GM23338 (cell line): ENCODE measurements at regions not wholly inside any gene's neighbourhood (a gene's known extent, or its start where the extent isn't known, plus 50 kb on each side); places are given as distances from the start of the nearest gene placed in this dataset.

Source experiments
- ATAC-seq: fragments of 200-7000 bp; cut with Tn5 transposase; 3 replicates; pipeline ENCODE4 v1.9.1; 2020
- DNase-seq: peaks from one replicate; pipeline ENCODE4 v3.0.0-alpha.2; 2015; ENCODE audit warnings: low spot score
- H2AFZ ChIP-seq: fragments of 200-600 bp; sonication (generic); 2 replicates; pipeline ENCODE4 v1.8.0; 2016; ENCODE audit warnings: antibody characterized with exemption, mild to moderate bottlenecking, moderate library complexity
- H3F3A ChIP-seq: fragments of 200-600 bp; sonication (generic); replicated peaks from 2 replicates; pipeline ENCODE4 v1.8.0; 2017; ENCODE audit warnings: antibody characterized with exemption, mixed run types, low read depth
- H3K27ac ChIP-seq: fragments of 200-600 bp; sonication (generic); 2 replicates; pipeline ENCODE4 v1.6.1; 2016; ENCODE audit warnings: low read depth
- H3K27me3 ChIP-seq: fragments of 200-600 bp; sonication (generic); 2 replicates; pipeline ENCODE4 v1.8.0; 2016; ENCODE audit warnings: mild to moderate bottlenecking, mixed run types, moderate library complexity; ENCODE audit not compliant: insufficient read depth
- H3K36me3 ChIP-seq: fragments of 200-600 bp; sonication (generic); 2 replicates; pipeline ENCODE4 v1.8.0; 2016; ENCODE audit warnings: mild to moderate bottlenecking; ENCODE audit not compliant: insufficient read depth
- H3K4me1 ChIP-seq: fragments of 200-600 bp; sonication (generic); 2 replicates; pipeline ENCODE4 v1.8.0; 2016; ENCODE audit warnings: mild to moderate bottlenecking, moderate library complexity; ENCODE audit not compliant: insufficient read depth
- H3K4me2 ChIP-seq: fragments of 200-600 bp; sonication (generic); 2 replicates; pipeline ENCODE4 v1.7.1; 2017; ENCODE audit warnings: mixed run types
- H3K4me3 ChIP-seq: fragments of 200-600 bp; sonication (generic); 2 replicates; pipeline ENCODE4 v1.6.1; 2016; ENCODE audit warnings: mixed run types
- H3K79me2 ChIP-seq: fragments of 200-600 bp; sonication (generic); replicated peaks from 2 replicates; pipeline ENCODE4 v1.8.0; 2017; ENCODE audit warnings: mild to moderate bottlenecking; ENCODE audit not compliant: insufficient read depth
- H3K9me2 ChIP-seq: fragments of 200-600 bp; sonication (generic); 2 replicates; pipeline ENCODE4 v1.8.0; 2017; ENCODE audit not compliant: insufficient read depth
- H4K20me1 ChIP-seq: fragments of 200-600 bp; sonication (generic); replicated peaks from 2 replicates; pipeline ENCODE4 v1.8.0; 2017; ENCODE audit warnings: mild to moderate bottlenecking; ENCODE audit not compliant: insufficient read depth
- H3K27ac Mint-ChIP-seq: 2 replicates; pipeline ENCODE4 v1.8.0; 2020; ENCODE audit warnings: inconsistent platforms, mild to moderate bottlenecking, moderate library complexity, mixed read lengths
- H3K27me3 Mint-ChIP-seq: 3 replicates; pipeline ENCODE4 v1.8.0; 2022; ENCODE audit warnings: low read depth, mild to moderate bottlenecking, moderate library complexity, mixed read lengths, inconsistent platforms; ENCODE audit not compliant: insufficient read depth, poor library complexity
- H3K36me3 Mint-ChIP-seq: 3 replicates; pipeline ENCODE4 v1.8.0; 2021; ENCODE audit warnings: low read depth, mild to moderate bottlenecking, inconsistent platforms, moderate library complexity, mixed read lengths
- H3K4me1 Mint-ChIP-seq: 3 replicates; pipeline ENCODE4 v1.8.0; 2020; ENCODE audit warnings: mild to moderate bottlenecking, inconsistent platforms, mixed read lengths
- H3K4me3 Mint-ChIP-seq: 3 replicates; pipeline ENCODE4 v1.8.0; 2021; ENCODE audit warnings: moderate library complexity, mild to moderate bottlenecking, inconsistent platforms, mixed read lengths
- H3K9me3 Mint-ChIP-seq: 3 replicates; pipeline ENCODE4 v1.8.0; 2020; ENCODE audit warnings: moderate library complexity, mild to moderate bottlenecking, inconsistent platforms, mixed read lengths
- CREB1 ChIP-seq: fragments of 250-450 bp; sonication (Bioruptor Pico); IDR thresholded peaks from 2 replicates; pipeline ENCODE4 v1.5.0; 2020; ENCODE audit warnings: low read depth, mild to moderate bottlenecking, moderate library complexity
- CTCF ChIP-seq, 2 experiments: fragments of 200-600 bp in 1 of 2; sonication (generic) in 1 of 2; conservative IDR thresholded peaks; 2 replicates each; pipeline versions ENCODE4 v1.5.1 to v1.6.1; 2016 to 2017; ENCODE audit warnings: antibody characterized with exemption in 2 of 2, low read depth in 2 of 2, mild to moderate bottlenecking in 2 of 2, moderate library complexity in 1 of 2
- EZH2 ChIP-seq: fragments of 200-600 bp; sonication (generic); IDR thresholded peaks from one replicate; pipeline ENCODE4 v1.8.0; 2017; ENCODE audit warnings: antibody characterized with exemption, mild to moderate bottlenecking, low read depth; ENCODE audit not compliant: unreplicated experiment
- EZH2phosphoT487 ChIP-seq: fragments of 200-600 bp; sonication (generic); IDR thresholded peaks from one replicate; pipeline ENCODE4 v1.8.1; 2018; ENCODE audit warnings: antibody characterized with exemption; ENCODE audit not compliant: unreplicated experiment
- JUNB ChIP-seq: IDR thresholded peaks from one replicate; pipeline ENCODE4 v1.6.1; 2016; ENCODE audit warnings: antibody characterized with exemption; ENCODE audit not compliant: unreplicated experiment
- NANOG ChIP-seq: IDR thresholded peaks from 2 replicates; pipeline ENCODE4 v1.6.1; 2016; ENCODE audit warnings: antibody characterized with exemption, borderline replicate concordance
- POLR2AphosphoS5 ChIP-seq: IDR thresholded peaks from 2 replicates; pipeline ENCODE4 v1.6.1; 2016; ENCODE audit warnings: antibody characterized with exemption, low read depth
- STAT1 ChIP-seq: IDR thresholded peaks from one replicate; pipeline ENCODE4 v1.6.1; 2016; ENCODE audit warnings: antibody characterized with exemption; ENCODE audit not compliant: unreplicated experiment
- ZNF114 ChIP-seq: fragments of 250-450 bp; sonication (Bioruptor Pico); IDR thresholded peaks from 2 replicates; pipeline ENCODE4 v1.5.0; 2020; ENCODE audit warnings: mild to moderate bottlenecking, moderate library complexity
- ZNF331 ChIP-seq: fragments of 250-450 bp; sonication (Bioruptor Pico); IDR thresholded peaks from 2 replicates; pipeline ENCODE4 v1.5.0; 2020; ENCODE audit warnings: low read depth, mild to moderate bottlenecking, moderate library complexity
- TF ChIP-seq, protein P1 (sequence below): IDR thresholded peaks from 2 replicates; pipeline ENCODE4 v1.6.1; 2016; ENCODE audit warnings: antibody characterized with exemption
- TF ChIP-seq, protein P2 (sequence below): IDR thresholded peaks from one replicate; pipeline ENCODE4 v1.6.1; 2018; ENCODE audit warnings: antibody characterized with exemption; ENCODE audit not compliant: unreplicated experiment
- TF ChIP-seq, protein P3 (sequence below): fragments of 250-450 bp; sonication (Bioruptor Pico); IDR thresholded peaks from 2 replicates; pipeline ENCODE4 v1.5.0; 2020; ENCODE audit warnings: mild to moderate bottlenecking, moderate library complexity

DNA sequence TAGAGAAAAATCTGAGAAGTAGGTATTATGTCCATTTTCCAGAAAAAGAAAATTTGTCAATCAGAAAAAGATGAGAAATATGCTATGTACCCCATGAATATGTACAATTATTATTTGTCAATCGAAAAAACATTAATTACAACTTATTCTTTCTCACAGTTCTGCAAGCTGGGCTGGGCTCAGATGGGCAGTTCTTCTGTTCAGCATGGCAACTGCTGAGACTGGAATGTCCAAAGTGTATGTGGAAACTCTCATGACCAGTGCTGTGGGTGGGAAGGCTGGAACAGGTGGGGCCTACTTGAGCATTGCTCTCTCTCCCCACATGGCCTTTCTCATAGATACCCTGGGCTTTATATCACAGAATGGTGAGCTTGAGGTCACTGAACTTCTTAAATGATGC is 450.3 kb upstream of the TBX3 start:
- Histone ChIP-seq H4K20me1 (no peaks in the 10 kb centered on the region), H3K4me3 (no peak overlapping the region), H3K4me1 (no peaks in the 10 kb centered on the region), H3K27me3 (no peaks in the 10 kb centered on the region), H2AFZ (no peak overlapping the region), H3F3A (no peaks in the 10 kb centered on the region), H3K36me3 (no peaks in the 10 kb centered on the region), H3K4me2 (no peak overlapping the region), H3K9me2 (peaks cover 3% of the 10 kb centered on the region; the same call in 1 of the 2 replicates), H3K27ac (no peak overlapping the region), H3K79me2 (no peaks in the 10 kb centered on the region)
- Mint-ChIP-seq H3K4me1 (no peaks in the 10 kb centered on the region; the same call in 2 of the 3 replicates), H3K27me3 (no peaks in the 10 kb centered on the region), H3K4me3 (no peak overlapping the region), H3K9me3 (no peaks in the 10 kb centered on the region), H3K36me3 (no peaks in the 10 kb centered on the region), H3K27ac (no peak overlapping the region)
- TF ChIP-seq EZH2phosphoT487 (no peak), CTCF (conservative IDR thresholded peaks at IDR 0.05; ENCODE audit: low read depth in 2 of 2) (no peak), CREB1 (CRISPR knock-in tag) (no peak), EZH2 (no peak), ZNF331 (CRISPR knock-in tag) (no peak), POLR2AphosphoS5 (no peak), STAT1 (no peak), JUNB (no peak), NANOG (no peak), ZNF114 (no peak)
- TF ChIP-seq, protein P1, sequence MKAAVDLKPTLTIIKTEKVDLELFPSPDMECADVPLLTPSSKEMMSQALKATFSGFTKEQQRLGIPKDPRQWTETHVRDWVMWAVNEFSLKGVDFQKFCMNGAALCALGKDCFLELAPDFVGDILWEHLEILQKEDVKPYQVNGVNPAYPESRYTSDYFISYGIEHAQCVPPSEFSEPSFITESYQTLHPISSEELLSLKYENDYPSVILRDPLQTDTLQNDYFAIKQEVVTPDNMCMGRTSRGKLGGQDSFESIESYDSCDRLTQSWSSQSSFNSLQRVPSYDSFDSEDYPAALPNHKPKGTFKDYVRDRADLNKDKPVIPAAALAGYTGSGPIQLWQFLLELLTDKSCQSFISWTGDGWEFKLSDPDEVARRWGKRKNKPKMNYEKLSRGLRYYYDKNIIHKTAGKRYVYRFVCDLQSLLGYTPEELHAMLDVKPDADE = no peak
- TF ChIP-seq, protein P2, sequence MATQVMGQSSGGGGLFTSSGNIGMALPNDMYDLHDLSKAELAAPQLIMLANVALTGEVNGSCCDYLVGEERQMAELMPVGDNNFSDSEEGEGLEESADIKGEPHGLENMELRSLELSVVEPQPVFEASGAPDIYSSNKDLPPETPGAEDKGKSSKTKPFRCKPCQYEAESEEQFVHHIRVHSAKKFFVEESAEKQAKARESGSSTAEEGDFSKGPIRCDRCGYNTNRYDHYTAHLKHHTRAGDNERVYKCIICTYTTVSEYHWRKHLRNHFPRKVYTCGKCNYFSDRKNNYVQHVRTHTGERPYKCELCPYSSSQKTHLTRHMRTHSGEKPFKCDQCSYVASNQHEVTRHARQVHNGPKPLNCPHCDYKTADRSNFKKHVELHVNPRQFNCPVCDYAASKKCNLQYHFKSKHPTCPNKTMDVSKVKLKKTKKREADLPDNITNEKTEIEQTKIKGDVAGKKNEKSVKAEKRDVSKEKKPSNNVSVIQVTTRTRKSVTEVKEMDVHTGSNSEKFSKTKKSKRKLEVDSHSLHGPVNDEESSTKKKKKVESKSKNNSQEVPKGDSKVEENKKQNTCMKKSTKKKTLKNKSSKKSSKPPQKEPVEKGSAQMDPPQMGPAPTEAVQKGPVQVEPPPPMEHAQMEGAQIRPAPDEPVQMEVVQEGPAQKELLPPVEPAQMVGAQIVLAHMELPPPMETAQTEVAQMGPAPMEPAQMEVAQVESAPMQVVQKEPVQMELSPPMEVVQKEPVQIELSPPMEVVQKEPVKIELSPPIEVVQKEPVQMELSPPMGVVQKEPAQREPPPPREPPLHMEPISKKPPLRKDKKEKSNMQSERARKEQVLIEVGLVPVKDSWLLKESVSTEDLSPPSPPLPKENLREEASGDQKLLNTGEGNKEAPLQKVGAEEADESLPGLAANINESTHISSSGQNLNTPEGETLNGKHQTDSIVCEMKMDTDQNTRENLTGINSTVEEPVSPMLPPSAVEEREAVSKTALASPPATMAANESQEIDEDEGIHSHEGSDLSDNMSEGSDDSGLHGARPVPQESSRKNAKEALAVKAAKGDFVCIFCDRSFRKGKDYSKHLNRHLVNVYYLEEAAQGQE = no peak
- TF ChIP-seq, protein P3, sequence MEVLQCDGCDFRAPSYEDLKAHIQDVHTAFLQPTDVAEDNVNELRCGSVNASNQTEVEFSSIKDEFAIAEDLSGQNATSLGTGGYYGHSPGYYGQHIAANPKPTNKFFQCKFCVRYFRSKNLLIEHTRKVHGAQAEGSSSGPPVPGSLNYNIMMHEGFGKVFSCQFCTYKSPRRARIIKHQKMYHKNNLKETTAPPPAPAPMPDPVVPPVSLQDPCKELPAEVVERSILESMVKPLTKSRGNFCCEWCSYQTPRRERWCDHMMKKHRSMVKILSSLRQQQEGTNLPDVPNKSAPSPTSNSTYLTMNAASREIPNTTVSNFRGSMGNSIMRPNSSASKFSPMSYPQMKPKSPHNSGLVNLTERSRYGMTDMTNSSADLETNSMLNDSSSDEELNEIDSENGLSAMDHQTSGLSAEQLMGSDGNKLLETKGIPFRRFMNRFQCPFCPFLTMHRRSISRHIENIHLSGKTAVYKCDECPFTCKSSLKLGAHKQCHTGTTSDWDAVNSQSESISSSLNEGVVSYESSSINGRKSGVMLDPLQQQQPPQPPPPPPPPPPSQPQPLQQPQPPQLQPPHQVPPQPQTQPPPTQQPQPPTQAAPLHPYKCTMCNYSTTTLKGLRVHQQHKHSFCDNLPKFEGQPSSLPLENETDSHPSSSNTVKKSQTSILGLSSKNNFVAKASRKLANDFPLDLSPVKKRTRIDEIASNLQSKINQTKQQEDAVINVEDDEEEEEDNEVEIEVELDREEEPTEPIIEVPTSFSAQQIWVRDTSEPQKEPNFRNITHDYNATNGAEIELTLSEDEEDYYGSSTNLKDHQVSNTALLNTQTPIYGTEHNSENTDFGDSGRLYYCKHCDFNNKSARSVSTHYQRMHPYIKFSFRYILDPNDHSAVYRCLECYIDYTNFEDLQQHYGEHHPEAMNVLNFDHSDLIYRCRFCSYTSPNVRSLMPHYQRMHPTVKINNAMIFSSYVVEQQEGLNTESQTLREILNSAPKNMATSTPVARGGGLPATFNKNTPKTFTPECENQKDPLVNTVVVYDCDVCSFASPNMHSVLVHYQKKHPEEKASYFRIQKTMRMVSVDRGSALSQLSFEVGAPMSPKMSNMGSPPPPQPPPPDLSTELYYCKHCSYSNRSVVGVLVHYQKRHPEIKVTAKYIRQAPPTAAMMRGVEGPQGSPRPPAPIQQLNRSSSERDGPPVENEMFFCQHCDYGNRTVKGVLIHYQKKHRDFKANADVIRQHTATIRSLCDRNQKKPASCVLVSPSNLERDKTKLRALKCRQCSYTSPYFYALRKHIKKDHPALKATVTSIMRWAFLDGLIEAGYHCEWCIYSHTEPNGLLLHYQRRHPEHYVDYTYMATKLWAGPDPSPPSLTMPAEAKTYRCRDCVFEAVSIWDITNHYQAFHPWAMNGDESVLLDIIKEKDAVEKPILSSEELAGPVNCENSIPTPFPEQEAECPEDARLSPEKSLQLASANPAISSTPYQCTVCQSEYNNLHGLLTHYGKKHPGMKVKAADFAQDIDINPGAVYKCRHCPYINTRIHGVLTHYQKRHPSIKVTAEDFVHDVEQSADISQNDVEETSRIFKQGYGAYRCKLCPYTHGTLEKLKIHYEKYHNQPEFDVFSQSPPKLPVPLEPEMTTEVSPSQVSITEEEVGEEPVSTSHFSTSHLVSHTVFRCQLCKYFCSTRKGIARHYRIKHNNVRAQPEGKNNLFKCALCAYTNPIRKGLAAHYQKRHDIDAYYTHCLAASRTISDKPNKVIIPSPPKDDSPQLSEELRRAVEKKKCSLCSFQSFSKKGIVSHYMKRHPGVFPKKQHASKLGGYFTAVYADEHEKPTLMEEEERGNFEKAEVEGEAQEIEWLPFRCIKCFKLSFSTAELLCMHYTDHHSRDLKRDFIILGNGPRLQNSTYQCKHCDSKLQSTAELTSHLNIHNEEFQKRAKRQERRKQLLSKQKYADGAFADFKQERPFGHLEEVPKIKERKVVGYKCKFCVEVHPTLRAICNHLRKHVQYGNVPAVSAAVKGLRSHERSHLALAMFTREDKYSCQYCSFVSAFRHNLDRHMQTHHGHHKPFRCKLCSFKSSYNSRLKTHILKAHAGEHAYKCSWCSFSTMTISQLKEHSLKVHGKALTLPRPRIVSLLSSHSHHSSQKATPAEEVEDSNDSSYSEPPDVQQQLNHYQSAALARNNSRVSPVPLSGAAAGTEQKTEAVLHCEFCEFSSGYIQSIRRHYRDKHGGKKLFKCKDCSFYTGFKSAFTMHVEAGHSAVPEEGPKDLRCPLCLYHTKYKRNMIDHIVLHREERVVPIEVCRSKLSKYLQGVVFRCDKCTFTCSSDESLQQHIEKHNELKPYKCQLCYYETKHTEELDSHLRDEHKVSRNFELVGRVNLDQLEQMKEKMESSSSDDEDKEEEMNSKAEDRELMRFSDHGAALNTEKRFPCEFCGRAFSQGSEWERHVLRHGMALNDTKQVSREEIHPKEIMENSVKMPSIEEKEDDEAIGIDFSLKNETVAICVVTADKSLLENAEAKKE (CRISPR knock-in tag) = no peak
- no peak for DNase-seq
- no peak for ATAC-seq
